Trophoblast cell (in vitro differentiated cells and primary cell): ENCODE measurements at regions not wholly inside any gene's neighbourhood (a gene's known extent, or its start where the extent isn't known, plus 50 kb on each side); places are given as distances from the start of the nearest gene placed in this dataset.

ENCODE experiments used
- DNase-seq, 2 donors: peaks; one replicate each; pipeline ENCODE4 v3.0.0-alpha.2; 2016
- H2AFZ ChIP-seq: 2 replicates; pipeline ENCODE4 v1.6.1; 2013; ENCODE audit warnings: low read length, moderate library complexity, mild to moderate bottlenecking; ENCODE audit not compliant: insufficient read depth, poor library complexity
- H2AK5ac ChIP-seq: 2 replicates; pipeline ENCODE4 v1.6.1; 2013; ENCODE audit warnings: mild to moderate bottlenecking, low read length
- H2BK120ac ChIP-seq: 2 replicates; pipeline ENCODE4 v1.6.1; 2013; ENCODE audit warnings: low read length, mild to moderate bottlenecking, moderate library complexity; ENCODE audit not compliant: insufficient read depth, poor library complexity
- H2BK12ac ChIP-seq: 2 replicates; pipeline ENCODE4 v1.6.1; 2013; ENCODE audit warnings: mild to moderate bottlenecking, low read length, moderate library complexity
- H2BK5ac ChIP-seq: 2 replicates; pipeline ENCODE4 v1.6.1; 2013; ENCODE audit warnings: low read length, low read depth, moderate library complexity, mild to moderate bottlenecking; ENCODE audit not compliant: poor library complexity
- H3K14ac ChIP-seq: 2 replicates; pipeline ENCODE4 v1.6.1; 2013; ENCODE audit warnings: mild to moderate bottlenecking, low read length
- H3K18ac ChIP-seq: 2 replicates; pipeline ENCODE4 v1.6.1; 2013; ENCODE audit warnings: mild to moderate bottlenecking, low read length
- H3K23ac ChIP-seq: 2 replicates; pipeline ENCODE4 v1.6.1; 2013; ENCODE audit warnings: low read length
- H3K27ac ChIP-seq: 2 replicates; pipeline ENCODE4 v1.5.1; 2013; ENCODE audit warnings: low read depth, mild to moderate bottlenecking, inconsistent platforms, low read length, moderate library complexity
- H3K27me3 ChIP-seq: 2 replicates; pipeline ENCODE4 v1.6.1; 2013; ENCODE audit warnings: inconsistent platforms, mild to moderate bottlenecking, low read length, moderate library complexity; ENCODE audit not compliant: insufficient read depth
- H3K36me3 ChIP-seq, 2 experiments: 1 replicate in 1 of 2; 2 replicates in 1 of 2; pipeline ENCODE4 v1.6.1; 2013; ENCODE audit warnings: low read length in 2 of 2, mild to moderate bottlenecking in 2 of 2, moderate library complexity in 1 of 2; ENCODE audit not compliant: insufficient read depth in 2 of 2, control insufficient read depth in 1 of 2
- H3K4ac ChIP-seq: 2 replicates; pipeline ENCODE4 v1.6.1; 2013; ENCODE audit warnings: low read depth, mild to moderate bottlenecking, low read length, moderate library complexity
- H3K4me1 ChIP-seq, 2 experiments: 1 replicate in 1 of 2; 2 replicates in 1 of 2; pipeline ENCODE4 v1.6.1; 2013; ENCODE audit warnings: low read length in 2 of 2, mild to moderate bottlenecking in 2 of 2, moderate library complexity in 1 of 2; ENCODE audit not compliant: insufficient read depth in 2 of 2, control insufficient read depth in 1 of 2
- H3K4me2 ChIP-seq: 2 replicates; pipeline ENCODE4 v1.6.1; 2013; ENCODE audit warnings: inconsistent platforms, mild to moderate bottlenecking, low read length, moderate library complexity
- H3K4me3 ChIP-seq: 2 replicates; pipeline ENCODE4 v1.5.1; 2013; ENCODE audit warnings: mild to moderate bottlenecking, low read depth, low read length, inconsistent platforms
- H3K79me1 ChIP-seq: one replicate; pipeline ENCODE4 v1.6.1; 2013; ENCODE audit warnings: low read length
- H3K79me2 ChIP-seq: 2 replicates; pipeline ENCODE4 v1.6.1; 2013; ENCODE audit warnings: low read length, mild to moderate bottlenecking; ENCODE audit not compliant: control insufficient read depth, insufficient read depth, poor library complexity
- H3K9ac ChIP-seq: 2 replicates; pipeline ENCODE4 v1.6.1; 2013; ENCODE audit warnings: mild to moderate bottlenecking, low read length
- H3K9me3 ChIP-seq: 2 replicates; pipeline ENCODE4 v1.6.1; 2013; ENCODE audit warnings: low read depth, mild to moderate bottlenecking, control low read depth, inconsistent platforms, low read length; ENCODE audit not compliant: insufficient read depth
- H4K12ac ChIP-seq: 2 replicates; pipeline ENCODE4 v1.6.1; 2013; ENCODE audit warnings: low read depth, mild to moderate bottlenecking, low read length, moderate library complexity
- H4K8ac ChIP-seq: 2 replicates; pipeline ENCODE4 v1.6.1; 2013; ENCODE audit warnings: low read depth, mild to moderate bottlenecking, low read length, moderate library complexity
- H4K91ac ChIP-seq: one replicate; pipeline ENCODE4 v1.6.1; 2013; ENCODE audit warnings: low read depth, mild to moderate bottlenecking, low read length, moderate library complexity
- WGBS: extraction: QIAGEN DNeasy Blood & Tissue Kit; methylation state at CpG from one replicate; pipeline ENCODE4 v1.1.7; 2013; ENCODE audit warnings: missing lambda C conversion rate; ENCODE audit not compliant: insufficient read length, insufficient coverage; ENCODE audit errors: extremely low coverage; 5-methylcytosine and 5-hydroxymethylcytosine counted together

DNA sequence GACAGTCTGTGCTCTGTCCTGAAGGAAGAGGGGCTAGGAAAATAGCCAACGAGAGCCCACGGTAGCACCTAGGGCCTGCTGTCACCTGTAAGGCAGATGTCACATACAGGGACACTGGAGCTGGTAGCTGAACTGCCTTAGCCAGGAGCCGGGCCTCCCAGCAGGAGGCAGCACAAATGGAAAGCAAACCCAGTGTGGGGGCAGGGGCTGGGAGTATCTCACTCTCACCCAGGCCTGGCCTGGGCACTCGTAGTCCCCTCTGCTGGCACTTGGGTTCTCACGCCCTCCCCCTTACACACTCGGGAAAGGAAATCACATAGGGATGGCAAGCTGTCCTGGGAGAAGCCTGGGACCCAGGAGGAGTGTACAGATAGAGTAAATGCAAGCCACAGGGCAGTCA lies 173.1 kb upstream of the CHRNA7 start:
- no peak overlapping the region for H3K23ac ChIP-seq
- no peak overlapping the region for H3K9ac ChIP-seq
- no peak overlapping the region for H3K4ac ChIP-seq
- no peaks in the 10 kb centered on the region for H3K79me2 ChIP-seq
- no peak overlapping the region for H3K4me2 ChIP-seq
- no peak overlapping the region for H3K14ac ChIP-seq
- no peaks in the 10 kb centered on the region for H3K27me3 ChIP-seq
- no peak overlapping the region for H4K8ac ChIP-seq
- no peaks in the 10 kb centered on the region for H3K4me1 ChIP-seq
- H3K18ac ChIP-seq: no peak overlapping the region
- H2AFZ ChIP-seq: no peak overlapping the region
- H3K9me3 ChIP-seq: peaks cover 4% of the 10 kb centered on the region
- no peaks in the 10 kb centered on the region for H3K79me1 ChIP-seq
- H3K27ac ChIP-seq: no peak overlapping the region
- no peak overlapping the region for H2BK120ac ChIP-seq
- no peak overlapping the region for H4K12ac ChIP-seq
- WGBS: no CpG with 5 or more reads among the region's 6 CpGs
- no peak for DNase-seq
- no peak overlapping the region for H2BK12ac ChIP-seq
- no peak overlapping the region for H2AK5ac ChIP-seq
- no peak overlapping the region for H2BK5ac ChIP-seq
- H4K91ac ChIP-seq: no peak overlapping the region
- no peak overlapping the region for H3K4me3 ChIP-seq
- H3K36me3 ChIP-seq: no peaks in the 10 kb centered on the region

DNA sequence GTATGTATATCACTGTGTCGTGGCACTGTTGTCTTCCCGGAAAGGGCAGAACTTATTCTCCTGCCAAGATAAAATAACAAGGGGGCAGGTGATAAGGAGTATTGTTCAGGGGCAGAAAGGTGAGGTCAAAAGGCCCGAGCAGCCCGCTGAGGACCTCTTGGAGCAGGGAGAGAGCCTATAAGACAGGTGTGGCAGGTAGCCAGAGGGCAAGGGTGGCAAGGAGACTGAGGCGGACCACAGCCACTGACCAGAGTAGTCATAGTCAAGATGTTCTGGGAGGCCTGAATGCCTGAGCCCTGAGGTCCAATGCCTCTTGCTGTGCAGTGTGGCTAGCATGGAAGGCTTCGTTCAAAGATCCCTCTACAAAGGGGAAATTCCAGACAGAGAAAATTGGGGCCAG lies 172.3 kb upstream of the CHRNA7 start:
- Histone ChIP-seq H3K9me3 (peaks cover 4% of the 10 kb centered on the region), H3K4me3 (no peak overlapping the region), H3K27ac (no peak overlapping the region), H3K4me2 (no peak overlapping the region), H3K4ac (no peak overlapping the region), H2BK120ac (no peak overlapping the region), H3K36me3 (no peaks in the 10 kb centered on the region), H3K79me1 (no peaks in the 10 kb centered on the region), H2BK5ac (no peak overlapping the region), H3K27me3 (no peaks in the 10 kb centered on the region), H2BK12ac (no peak overlapping the region), H3K4me1 (no peaks in the 10 kb centered on the region), H3K9ac (no peak overlapping the region), H4K12ac (no peak overlapping the region), H3K23ac (no peak overlapping the region), H2AFZ (no peak overlapping the region), H3K18ac (no peak overlapping the region), H3K14ac (no peak overlapping the region), H4K91ac (no peak overlapping the region), H2AK5ac (no peak overlapping the region), H3K79me2 (no peaks in the 10 kb centered on the region), H4K8ac (no peak overlapping the region)
- no peak for DNase-seq
- WGBS: no CpG with 5 or more reads among the region's 6 CpGs

DNA sequence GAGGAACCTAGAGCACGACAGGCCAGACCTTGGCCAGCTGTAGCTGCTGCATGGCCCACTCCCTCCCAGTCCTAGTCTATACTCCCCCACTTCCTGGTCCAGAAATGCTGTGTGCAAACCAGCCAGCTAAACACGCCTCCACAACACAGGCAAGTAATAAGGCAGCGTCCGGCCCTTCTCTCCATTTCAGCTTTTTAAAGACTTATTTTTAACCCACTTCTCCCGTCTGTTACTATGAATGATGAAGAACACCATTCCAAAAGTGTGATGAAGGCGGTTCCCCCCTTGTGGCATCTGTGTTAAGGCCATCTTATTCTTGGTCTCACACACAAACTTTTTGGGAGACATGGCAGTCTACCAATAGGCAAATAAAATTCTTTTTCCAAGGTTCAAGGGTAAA lies 164.1 kb upstream of the CHRNA7 start:
- Histone ChIP-seq H3K27me3 (peaks cover 3% of the 10 kb centered on the region), H2BK12ac (no peak overlapping the region), H4K8ac (no peak overlapping the region), H2BK5ac (no peak overlapping the region), H2AK5ac (no peak overlapping the region), H2AFZ (no peak overlapping the region), H3K9ac (no peak overlapping the region), H3K4me2 (no peak overlapping the region), H4K91ac (no peak overlapping the region), H3K14ac (no peak overlapping the region), H3K4ac (no peak overlapping the region), H3K79me1 (no peaks in the 10 kb centered on the region), H3K27ac (no peak overlapping the region), H3K36me3 (no peaks in the 10 kb centered on the region), H3K4me3 (no peak overlapping the region), H4K12ac (no peak overlapping the region), H3K4me1 (peaks cover 0 to 2% of the 10 kb centered on the region in 2 experiments), H3K79me2 (no peaks in the 10 kb centered on the region), H3K23ac (no peak overlapping the region), H3K9me3 (peaks cover 2% of the 10 kb centered on the region), H2BK120ac (no peak overlapping the region), H3K18ac (no peak overlapping the region)
- no peak for DNase-seq
- WGBS: no CpG with 5 or more reads among the region's 6 CpGs

GRCh38 chr15:31867536-31868442 lies 162.5 kb upstream of the CHRNA7 start:
- no peak overlapping the region for H3K18ac ChIP-seq
- H3K27ac ChIP-seq: no peak overlapping the region
- peaks cover 3% of the 10 kb centered on the region for H3K27me3 ChIP-seq
- no peaks in the 10 kb centered on the region for H3K36me3 ChIP-seq
- H3K4ac ChIP-seq: no peak overlapping the region
- H3K23ac ChIP-seq: no peak overlapping the region
- no peaks in the 10 kb centered on the region for H3K79me1 ChIP-seq
- H3K4me3 ChIP-seq: no peak overlapping the region
- H3K9me3 ChIP-seq: peaks cover 2% of the 10 kb centered on the region
- no CpG with 5 or more reads among the region's 24 CpGs for WGBS
- H2AK5ac ChIP-seq: no peak overlapping the region
- H2BK5ac ChIP-seq: no peak overlapping the region
- no peaks in the 10 kb centered on the region for H3K79me2 ChIP-seq
- no peak overlapping the region for H4K91ac ChIP-seq
- peaks cover 0 to 2% of the 10 kb centered on the region in 2 experiments for H3K4me1 ChIP-seq
- H2BK120ac ChIP-seq: no peak overlapping the region
- no peak overlapping the region for H4K12ac ChIP-seq
- H2BK12ac ChIP-seq: no peak overlapping the region
- no peak overlapping the region for H4K8ac ChIP-seq
- no peak overlapping the region for H3K9ac ChIP-seq
- no peak overlapping the region for H2AFZ ChIP-seq
- H3K4me2 ChIP-seq: no peak overlapping the region
- no peak overlapping the region for H3K14ac ChIP-seq
- peak; percentile 32 to 81 for DNase-seq
